ENCODE measurements at regions not wholly inside any gene's neighbourhood (a gene's known extent, or its start where the extent isn't known, plus 50 kb on each side); places are given as distances from the start of the nearest gene placed in this dataset.
"Not testable (repeated sequence)": the region's sequence is repeated elsewhere in the genome, so short reads cannot be mapped to it uniquely, and the experiment has no call there.

GRCh38 chr2:7530001-7530400, 612.8 kb downstream of the RNF144A start:
- Histone ChIP-seq H3K36me3 (ENCODE audit: control insufficient read depth in 2 of 2, insufficient read depth in 2 of 2, low read length in 1 of 2) (no peaks in the 10 kb centered on the region), H3K4me3 (ENCODE audit: low read length in 2 of 2) (no peak overlapping the region), H3K4me1 (ENCODE audit: control insufficient read depth in 2 of 2, insufficient read depth in 2 of 2, low read length in 2 of 2) (no peaks in the 10 kb centered on the region), H3K9me3 (ENCODE audit: control insufficient read depth in 2 of 2, insufficient read depth in 1 of 2, low read length in 1 of 2) (peaks cover 0 to 15% of the 10 kb centered on the region in 2 donors), H3K27ac (ENCODE audit: low read depth in 1 of 2, low read length in 1 of 2) (no peak overlapping the region), H3K27me3 (ENCODE audit: control insufficient read depth in 2 of 2, insufficient read depth in 1 of 2, low read length in 1 of 2) (no peaks in the 10 kb centered on the region)
- DNase-seq (ENCODE audit: low read depth in 6 of 9, low spot score in 9 of 9) = no peak

- Histone ChIP-seq H3K4me3 (ENCODE audit: low read length in 2 of 2) (no peak overlapping the region), H3K4me1 (ENCODE audit: control insufficient read depth in 2 of 2, insufficient read depth in 2 of 2, low read length in 2 of 2) (peaks cover 0 to 9% of the 10 kb centered on the region in 2 donors), H3K27me3 (ENCODE audit: control insufficient read depth in 2 of 2, insufficient read depth in 1 of 2, low read length in 1 of 2) (no peaks in the 10 kb centered on the region), H3K36me3 (ENCODE audit: control insufficient read depth in 2 of 2, insufficient read depth in 2 of 2, low read length in 1 of 2) (no peaks in the 10 kb centered on the region), H3K9me3 (ENCODE audit: control insufficient read depth in 2 of 2, insufficient read depth in 1 of 2, low read length in 1 of 2) (no peaks in the 10 kb centered on the region), H3K27ac (ENCODE audit: low read depth in 1 of 2, low read length in 1 of 2) (no peak overlapping the region)
- no peak for DNase-seq (ENCODE audit: low read depth in 6 of 9, low spot score in 9 of 9)
- 88% methylated on average over 4 of the region's 4 CpGs for WGBS
These were observed 621.9 kb downstream of the RNF144A start for GRCh38 chr2:7539077-7539476.

- WGBS = 86% methylated on average over 5 of the region's 5 CpGs
- Histone ChIP-seq H3K4me3 (ENCODE audit: low read length in 2 of 2) (no peak overlapping the region), H3K27me3 (ENCODE audit: control insufficient read depth in 2 of 2, insufficient read depth in 1 of 2, low read length in 1 of 2) (no peaks in the 10 kb centered on the region), H3K4me1 (ENCODE audit: control insufficient read depth in 2 of 2, insufficient read depth in 2 of 2, low read length in 2 of 2) (peaks cover 0 to 9% of the 10 kb centered on the region in 2 donors), H3K27ac (ENCODE audit: low read depth in 1 of 2, low read length in 1 of 2) (no peak overlapping the region), H3K9me3 (ENCODE audit: control insufficient read depth in 2 of 2, insufficient read depth in 1 of 2, low read length in 1 of 2) (no peaks in the 10 kb centered on the region), H3K36me3 (ENCODE audit: control insufficient read depth in 2 of 2, insufficient read depth in 2 of 2, low read length in 1 of 2) (no peaks in the 10 kb centered on the region)
- DNase-seq (ENCODE audit: low read depth in 6 of 9, low spot score in 9 of 9) = no peak
These were observed 622.5 kb downstream of the RNF144A start for GRCh38 chr2:7539760-7540159.

- H3K36me3 ChIP-seq (ENCODE audit: control insufficient read depth in 2 of 2, insufficient read depth in 2 of 2, low read length in 1 of 2) = no peaks in the 10 kb centered on the region
- no peak overlapping the region for H3K4me3 ChIP-seq (ENCODE audit: low read length in 2 of 2)
- no peaks in the 10 kb centered on the region for H3K9me3 ChIP-seq (ENCODE audit: control insufficient read depth in 2 of 2, insufficient read depth in 1 of 2, low read length in 1 of 2)
- no peaks in the 10 kb centered on the region for H3K4me1 ChIP-seq (ENCODE audit: control insufficient read depth in 2 of 2, insufficient read depth in 2 of 2, low read length in 2 of 2)
- no peak for DNase-seq (ENCODE audit: low read depth in 6 of 9, low spot score in 9 of 9)
- no peak overlapping the region for H3K27ac ChIP-seq (ENCODE audit: low read depth in 1 of 2, low read length in 1 of 2)
- WGBS = 78% methylated on average over 5 of the region's 5 CpGs
- H3K27me3 ChIP-seq (ENCODE audit: control insufficient read depth in 2 of 2, insufficient read depth in 1 of 2, low read length in 1 of 2) = no peaks in the 10 kb centered on the region
These were observed 635.8 kb downstream of the RNF144A start for GRCh38 chr2:7552825-7553570.

GRCh38 chr2:7555260-7555659, 638.0 kb downstream of the RNF144A start:
- Histone ChIP-seq H3K27ac (ENCODE audit: low read depth in 1 of 2, low read length in 1 of 2) (no peak overlapping the region), H3K36me3 (ENCODE audit: control insufficient read depth in 2 of 2, insufficient read depth in 2 of 2, low read length in 1 of 2) (no peaks in the 10 kb centered on the region), H3K27me3 (ENCODE audit: control insufficient read depth in 2 of 2, insufficient read depth in 1 of 2, low read length in 1 of 2) (no peaks in the 10 kb centered on the region), H3K4me3 (ENCODE audit: low read length in 2 of 2) (no peak overlapping the region), H3K4me1 (ENCODE audit: control insufficient read depth in 2 of 2, insufficient read depth in 2 of 2, low read length in 2 of 2) (no peaks in the 10 kb centered on the region), H3K9me3 (ENCODE audit: control insufficient read depth in 2 of 2, insufficient read depth in 1 of 2, low read length in 1 of 2) (no peaks in the 10 kb centered on the region)
- WGBS = 97% methylated on average over 10 of the region's 10 CpGs
- DNase-seq (ENCODE audit: low read depth in 6 of 9, low spot score in 9 of 9) = no peak

- Histone ChIP-seq H3K36me3 (ENCODE audit: control insufficient read depth in 2 of 2, insufficient read depth in 2 of 2, low read length in 1 of 2) (no peaks in the 10 kb centered on the region), H3K9me3 (ENCODE audit: control insufficient read depth in 2 of 2, insufficient read depth in 1 of 2, low read length in 1 of 2) (no peaks in the 10 kb centered on the region), H3K27me3 (ENCODE audit: control insufficient read depth in 2 of 2, insufficient read depth in 1 of 2, low read length in 1 of 2) (no peaks in the 10 kb centered on the region), H3K4me1 (ENCODE audit: control insufficient read depth in 2 of 2, insufficient read depth in 2 of 2, low read length in 2 of 2) (no peaks in the 10 kb centered on the region), H3K4me3 (ENCODE audit: low read length in 2 of 2) (no peak overlapping the region), H3K27ac (ENCODE audit: low read depth in 1 of 2, low read length in 1 of 2) (no peak overlapping the region)
- DNase-seq (ENCODE audit: low read depth in 6 of 9, low spot score in 9 of 9) = no peak
These were observed 640.2 kb downstream of the RNF144A start for GRCh38 chr2:7557376-7557775.

- Histone ChIP-seq H3K27me3 (ENCODE audit: control insufficient read depth in 2 of 2, insufficient read depth in 1 of 2, low read length in 1 of 2) (no peaks in the 10 kb centered on the region), H3K9me3 (ENCODE audit: control insufficient read depth in 2 of 2, insufficient read depth in 1 of 2, low read length in 1 of 2) (peaks cover 0 to 5% of the 10 kb centered on the region in 2 donors), H3K4me3 (ENCODE audit: low read length in 2 of 2) (no peak overlapping the region), H3K36me3 (ENCODE audit: control insufficient read depth in 2 of 2, insufficient read depth in 2 of 2, low read length in 1 of 2) (no peaks in the 10 kb centered on the region), H3K4me1 (ENCODE audit: control insufficient read depth in 2 of 2, insufficient read depth in 2 of 2, low read length in 2 of 2) (no peaks in the 10 kb centered on the region), H3K27ac (ENCODE audit: low read depth in 1 of 2, low read length in 1 of 2) (no peak overlapping the region)
- 95% methylated on average over 1 of the region's 1 CpG for WGBS
- no peak for DNase-seq (ENCODE audit: low read depth in 6 of 9, low spot score in 9 of 9)
These were observed 642.6 kb downstream of the RNF144A start for GRCh38 chr2:7559791-7560190.

- Histone ChIP-seq H3K36me3 (ENCODE audit: control insufficient read depth in 2 of 2, insufficient read depth in 2 of 2, low read length in 1 of 2) (no peaks in the 10 kb centered on the region), H3K27me3 (ENCODE audit: control insufficient read depth in 2 of 2, insufficient read depth in 1 of 2, low read length in 1 of 2) (no peaks in the 10 kb centered on the region), H3K4me1 (ENCODE audit: control insufficient read depth in 2 of 2, insufficient read depth in 2 of 2, low read length in 2 of 2) (peaks cover 22 to 47% of the 10 kb centered on the region in 2 donors), H3K4me3 (ENCODE audit: low read length in 2 of 2) (no peak overlapping the region), H3K27ac (ENCODE audit: low read depth in 1 of 2, low read length in 1 of 2) (peak overlapping the region; percentile 44 to 53), H3K9me3 (ENCODE audit: control insufficient read depth in 2 of 2, insufficient read depth in 1 of 2, low read length in 1 of 2) (peaks cover 0 to 6% of the 10 kb centered on the region in 2 donors)
- no peak for DNase-seq (ENCODE audit: low read depth in 6 of 9, low spot score in 9 of 9)
- 95% methylated on average over 6 of the region's 6 CpGs for WGBS
These were observed 649.2 kb downstream of the RNF144A start for GRCh38 chr2:7566382-7566881.

GRCh38 chr2:7567116-7567515, 649.9 kb downstream of the RNF144A start:
- 57% methylated on average over 2 of the region's 2 CpGs for WGBS
- peak overlapping the region; percentile 90 to 92 for H3K27ac ChIP-seq (ENCODE audit: low read depth in 1 of 2, low read length in 1 of 2)

More at GRCh38 chr2:7567116-7567515, 649.9 kb downstream of the RNF144A start:
- H3K4me3 ChIP-seq (ENCODE audit: low read length in 2 of 2); H3K27me3 ChIP-seq (ENCODE audit: control insufficient read depth in 2 of 2, insufficient read depth in 1 of 2, low read length in 1 of 2); H3K9me3 ChIP-seq (ENCODE audit: control insufficient read depth in 2 of 2, insufficient read depth in 1 of 2, low read length in 1 of 2); H3K36me3 ChIP-seq (ENCODE audit: control insufficient read depth in 2 of 2, insufficient read depth in 2 of 2, low read length in 1 of 2): not testable (repeated sequence)
- peaks cover 22 to 52% of the 10 kb centered on the region in 2 donors for H3K4me1 ChIP-seq (ENCODE audit: control insufficient read depth in 2 of 2, insufficient read depth in 2 of 2, low read length in 2 of 2)
- DNase-seq (ENCODE audit: low read depth in 6 of 9, low spot score in 9 of 9) = peak in 1 of 9 donors; percentile 20
